ENCODE measurements at regions not wholly inside any gene's neighbourhood (a gene's known extent, or its start where the extent isn't known, plus 50 kb on each side); places are given as distances from the start of the nearest gene placed in this dataset.
"Not testable (repeated sequence)": the region's sequence is repeated elsewhere in the genome, so short reads cannot be mapped to it uniquely, and the experiment has no call there.

- no peak for DNase-seq
Measured at GRCh38 chr2:129800285-129800684, 179.2 kb upstream of the RAB6C start.

DNA sequence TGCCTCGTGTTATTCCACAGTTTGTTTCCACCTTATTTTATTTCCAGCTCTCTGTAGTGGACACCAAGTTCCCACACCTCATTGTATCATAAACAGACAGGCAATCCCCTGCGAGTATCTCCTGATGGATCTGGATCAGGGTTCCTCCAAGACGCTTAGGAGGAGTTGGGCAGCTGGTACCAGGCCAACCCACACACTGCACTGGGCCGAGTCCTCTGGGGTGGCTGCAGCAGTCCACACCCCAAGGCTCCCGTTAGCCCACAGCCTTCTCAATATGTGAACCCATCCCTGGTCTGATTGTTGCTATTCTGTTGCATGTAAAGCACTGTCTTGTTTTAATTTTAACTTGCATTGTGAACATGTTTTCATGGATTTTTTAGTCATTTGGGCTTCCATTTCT is 178.8 kb upstream of the RAB6C start:
- no peak for DNase-seq

DNA sequence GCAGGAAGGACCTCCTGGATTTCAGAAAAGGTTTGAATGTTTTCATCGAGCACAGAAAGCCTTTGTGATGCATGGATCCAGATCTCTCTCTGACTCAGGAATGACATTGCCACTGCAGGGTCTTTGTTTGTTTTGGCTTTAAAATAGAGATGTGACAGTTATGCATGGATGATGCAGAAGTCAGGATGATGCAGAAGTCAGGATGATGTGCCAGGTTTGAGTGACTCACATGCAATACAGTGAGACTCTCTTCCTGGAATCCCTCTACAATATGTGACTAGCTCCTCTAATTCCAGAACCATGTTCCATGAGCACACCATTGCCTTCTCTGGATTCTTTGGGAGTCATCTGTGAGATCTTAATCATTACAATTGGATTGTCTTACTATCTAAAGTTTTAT is 177.9 kb upstream of the RAB6C start:
- no peak for DNase-seq

GRCh38 chr2:129802290-129802689 is 177.2 kb upstream of the RAB6C start:
- no peak for DNase-seq

- peak; percentile 92 for DNase-seq
Measured at GRCh38 chr2:129803032-129803431, 176.4 kb upstream of the RAB6C start.

- DNase-seq: no peak
Measured at GRCh38 chr2:129803871-129804270, 175.6 kb upstream of the RAB6C start.

DNA sequence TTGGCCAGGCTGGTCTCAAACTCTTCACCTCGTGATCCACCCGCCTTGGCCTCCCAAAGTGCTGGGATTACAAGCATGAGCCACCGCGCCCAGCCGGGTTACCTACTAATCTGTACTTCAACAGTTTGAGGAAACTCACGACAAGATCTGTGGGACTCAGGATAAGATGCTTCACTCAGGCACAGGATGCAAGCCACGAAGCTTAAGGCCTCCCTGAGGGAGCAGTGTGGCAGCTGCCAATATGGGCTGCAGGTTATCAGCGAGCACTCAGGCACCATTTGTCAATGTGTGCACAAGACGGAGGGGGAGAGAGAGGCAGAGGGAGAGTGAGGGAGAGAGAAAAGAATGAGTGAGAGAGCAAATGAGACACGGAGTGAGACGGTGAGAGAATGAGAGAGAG is 173.6 kb upstream of the RAB6C start:
- DNase-seq: no peak

GRCh38 chr2:129806317-129806716 is 173.1 kb upstream of the RAB6C start:
- DNase-seq: no peak

GRCh38 chr2:129806990-129807389 is 172.5 kb upstream of the RAB6C start:
- DNase-seq: no peak

DNA sequence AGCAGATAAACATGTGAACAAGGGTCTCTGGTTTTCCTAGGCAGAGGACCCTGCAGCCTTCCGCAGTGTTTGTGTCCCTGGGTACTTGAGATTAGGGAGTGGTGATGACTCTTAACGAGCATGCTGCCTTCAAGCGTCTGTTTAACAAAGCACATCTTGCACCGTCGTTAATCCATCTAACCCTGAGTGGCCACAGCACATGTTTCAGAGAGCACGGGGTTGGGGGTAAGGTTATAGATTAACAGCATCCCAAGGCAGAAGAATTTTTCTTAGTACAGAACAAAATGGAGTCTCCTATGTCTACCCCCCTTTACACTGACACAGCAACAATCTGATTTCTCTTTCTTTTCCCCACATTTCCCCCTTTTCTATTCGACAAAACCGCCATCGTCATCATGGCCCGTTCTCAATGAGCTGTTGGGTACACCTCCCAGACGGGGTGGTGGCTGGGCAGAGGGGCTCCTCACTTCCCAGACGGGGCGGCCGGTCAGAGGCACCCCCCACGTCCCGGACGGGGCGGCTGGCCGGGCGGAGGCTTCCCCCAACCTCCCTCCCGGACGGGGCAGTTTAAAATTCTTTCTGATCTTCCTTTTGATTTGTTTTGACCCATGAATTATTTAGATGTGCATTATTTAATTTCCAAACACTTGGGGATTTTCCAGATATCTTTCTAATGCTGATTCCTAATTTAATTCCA is 171.7 kb upstream of the RAB6C start:
- DNase-seq: not testable (repeated sequence)

DNA sequence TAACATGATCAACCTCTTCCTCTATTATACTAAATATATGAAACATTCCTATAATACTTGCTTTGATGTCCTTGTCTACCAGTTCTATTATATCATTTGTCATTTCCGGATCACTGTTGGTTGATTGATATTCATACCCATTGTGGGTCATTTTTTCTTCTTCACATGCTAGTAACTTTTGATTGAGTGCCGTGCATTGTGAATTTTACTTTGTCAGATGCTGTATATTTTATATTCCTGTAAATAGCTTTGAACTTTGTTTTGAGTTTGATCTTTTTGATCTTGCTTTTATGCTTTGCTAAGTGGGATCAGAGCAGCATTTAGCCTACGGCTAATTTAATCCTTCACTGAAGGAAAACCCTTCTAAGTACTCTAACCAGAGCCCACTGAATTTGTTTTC is 168.9 kb upstream of the RAB6C start:
- DNase-seq: no peak

DNA sequence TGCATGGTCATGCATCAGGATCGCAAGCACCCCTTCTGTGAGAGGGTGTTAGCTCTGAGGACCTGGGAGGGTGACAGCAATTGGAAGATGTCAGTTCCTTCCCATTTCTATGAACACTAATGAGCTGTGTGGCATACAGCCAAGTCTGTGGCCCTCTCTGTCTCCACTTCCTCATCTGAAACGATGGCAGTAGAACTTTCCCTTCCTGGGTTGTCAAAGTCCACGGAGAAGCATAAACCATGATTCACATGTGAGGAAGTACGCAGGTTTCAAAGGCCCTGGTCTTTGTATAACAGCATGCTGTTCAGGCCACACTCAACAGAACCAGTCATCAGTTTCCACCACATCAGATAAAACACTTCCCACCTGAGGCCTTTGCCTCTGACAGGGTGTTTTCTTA is 167.4 kb upstream of the RAB6C start:
- no peak for DNase-seq

DNA sequence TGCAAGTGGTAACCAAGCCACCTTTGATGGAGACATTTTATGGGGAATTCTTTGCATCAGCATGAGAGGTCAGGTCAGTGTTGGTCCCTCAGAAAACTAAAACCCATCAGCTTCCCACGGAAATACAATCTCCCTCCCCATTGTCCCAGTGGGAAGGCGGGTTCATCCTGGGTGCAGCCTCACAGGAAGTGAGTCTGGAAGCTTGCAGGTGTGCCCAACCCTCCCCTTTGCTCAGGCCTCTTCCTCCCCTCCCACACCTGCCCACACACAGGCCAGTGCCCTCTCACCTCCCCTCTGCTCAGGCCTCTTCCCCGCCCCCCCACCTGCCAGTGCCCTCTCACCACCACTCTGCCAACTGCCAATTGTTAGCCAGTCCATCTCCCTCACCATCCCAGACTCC is 166.8 kb upstream of the RAB6C start:
- no peak for DNase-seq

GRCh38 chr2:129813404-129813803 is 166.1 kb upstream of the RAB6C start:
- no peak for DNase-seq

GRCh38 chr2:129816813-129817574 is 162.5 kb upstream of the RAB6C start:
- no peak for DNase-seq

GRCh38 chr2:129819855-129820254 is 159.6 kb upstream of the RAB6C start:
- DNase-seq: no peak

DNA sequence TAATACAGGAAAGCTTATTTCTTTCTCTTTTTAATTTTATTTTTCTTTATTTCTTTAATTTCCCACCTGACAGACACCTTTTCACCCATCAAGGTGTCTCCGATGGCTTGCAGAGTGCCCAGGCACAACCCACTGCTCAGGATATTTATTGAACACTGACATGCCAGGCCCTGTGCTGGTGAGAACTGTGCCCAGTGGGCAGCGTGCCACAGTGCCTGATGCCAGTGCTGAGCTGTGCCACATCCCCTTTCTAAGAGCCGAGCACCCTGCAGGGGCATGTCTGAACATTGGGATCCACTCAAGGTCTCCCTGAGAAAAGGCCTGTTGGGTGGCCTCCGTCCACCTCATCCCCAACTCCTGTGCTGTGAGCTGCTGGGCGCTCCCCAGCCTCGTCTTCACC is 158.6 kb upstream of the RAB6C start:
- no peak for DNase-seq

DNA sequence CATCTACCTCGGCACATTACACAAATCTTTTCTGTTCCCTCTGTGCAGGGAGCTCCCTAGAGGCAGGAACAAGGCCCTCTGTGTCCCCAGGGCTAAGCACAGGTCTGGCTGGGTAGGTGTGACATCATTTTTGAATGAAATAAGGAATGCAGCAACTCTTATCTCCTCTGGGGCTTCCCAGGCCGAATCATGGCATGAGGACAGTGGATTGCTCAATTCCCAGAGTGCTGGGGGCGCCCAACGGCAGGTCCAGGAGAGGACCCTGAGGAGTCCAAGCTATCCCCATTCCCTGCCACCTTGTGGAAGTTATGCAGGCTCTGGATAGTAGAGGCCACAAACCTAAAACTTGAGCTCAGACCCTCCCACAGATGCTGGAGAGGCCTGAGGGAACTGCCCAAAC is 158.0 kb upstream of the RAB6C start:
- DNase-seq: no peak

- no peak for DNase-seq
Measured at GRCh38 chr2:129823044-129823443, 156.4 kb upstream of the RAB6C start.

- DNase-seq: no peak
Measured at GRCh38 chr2:129827311-129828090, 152.0 kb upstream of the RAB6C start.

DNA sequence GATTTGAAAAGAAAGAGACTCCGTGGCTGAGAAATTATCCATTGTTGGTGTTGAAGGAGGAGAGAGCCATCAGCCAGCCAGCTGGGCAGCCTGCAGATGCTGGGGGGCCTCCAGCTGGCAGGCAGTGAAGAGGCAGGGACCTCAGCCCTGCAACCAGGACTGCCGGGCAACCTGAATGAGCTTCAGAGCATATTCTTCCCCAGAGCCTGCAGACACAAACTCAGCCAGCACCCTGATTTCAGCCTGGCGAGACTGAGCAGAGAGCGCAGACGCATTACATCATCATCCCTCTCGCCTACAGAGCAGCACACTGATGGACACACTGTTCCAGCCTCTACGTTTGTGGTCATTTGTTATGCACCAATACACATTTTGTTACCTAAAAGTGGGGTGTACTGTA is 150.7 kb upstream of the RAB6C start:
- no peak for DNase-seq

DNA sequence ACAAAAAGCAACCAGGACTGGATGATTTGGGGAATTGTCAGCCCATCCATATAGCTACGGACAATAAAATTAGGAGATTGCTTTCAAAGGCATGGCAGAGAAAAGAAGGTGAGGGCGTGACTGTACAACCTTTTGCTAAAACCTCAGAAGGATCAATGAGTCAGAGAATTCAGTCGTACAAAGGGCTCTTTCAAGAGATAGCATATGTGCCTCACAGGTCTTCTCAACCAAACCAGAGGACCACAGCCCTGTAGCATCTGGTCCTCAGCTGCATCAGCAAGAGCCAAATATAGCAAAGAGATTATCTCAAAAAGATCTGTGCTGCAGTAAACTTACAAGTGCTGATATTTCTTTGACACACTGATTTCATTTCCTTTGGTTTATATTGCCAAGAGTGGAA is 149.9 kb upstream of the RAB6C start:
- DNase-seq: no peak

DNA sequence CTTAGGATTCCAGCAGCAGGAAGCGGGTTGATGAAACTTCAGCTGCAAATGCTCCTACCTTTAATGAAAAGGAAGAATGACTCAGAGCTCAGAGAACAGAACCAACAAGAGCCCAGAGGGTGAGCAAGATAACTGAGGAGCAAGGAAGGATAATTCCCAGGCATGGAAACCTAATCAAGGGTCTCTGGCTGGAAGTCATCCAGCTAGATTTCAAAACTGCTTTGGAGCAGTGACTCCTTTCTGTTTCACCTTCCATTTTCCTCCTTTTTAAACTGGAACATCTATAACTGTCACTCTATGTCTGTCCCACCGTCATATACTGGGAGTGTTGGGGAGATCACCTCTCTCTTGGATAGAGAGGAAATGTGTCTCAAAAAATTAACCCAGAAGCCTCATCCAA is 148.4 kb upstream of the RAB6C start:
- no peak for DNase-seq

GRCh38 chr2:129833465-129833864 is 146.0 kb upstream of the RAB6C start:
- not testable (repeated sequence) for DNase-seq
